ENCODE measurements at regions not wholly inside any gene's neighbourhood (a gene's known extent, or its start where the extent isn't known, plus 50 kb on each side); places are given as distances from the start of the nearest gene placed in this dataset.

- Histone ChIP-seq H3K4me3 (ENCODE audit: insufficient read depth, low read length) (no peak overlapping the region), H3K27ac (ENCODE audit: low read depth, low read length) (no peak overlapping the region), H3K79me2 (ENCODE audit: insufficient read depth, low read length) (no peaks in the 10 kb centered on the region), H3K4me1 (ENCODE audit: insufficient read depth, low read length) (no peaks in the 10 kb centered on the region), H3K4me2 (ENCODE audit: insufficient read depth, low read length) (no peak overlapping the region), H4K20me1 (ENCODE audit: insufficient read depth, low read length) (no peaks in the 10 kb centered on the region), H3K36me3 (ENCODE audit: insufficient read depth, low read length) (no peaks in the 10 kb centered on the region), H3K27me3 (ENCODE audit: insufficient read depth, low read length) (no peaks in the 10 kb centered on the region), H2AFZ (ENCODE audit: low read length) (no peak overlapping the region), H3K9me3 (ENCODE audit: low read depth, low read length) (peaks cover 6% of the 10 kb centered on the region)
- TF ChIP-seq CTCF (IDR thresholded peaks at IDR 0.05; ENCODE audit: extremely low read depth, low read depth, low read length): no peak
- DNase-seq (ENCODE audit: insufficient read length, low spot score, missing footprints): no peak
These were observed 172.9 kb upstream of the SOX11 start for GRCh38 chr2:5519286-5519685.

- Histone ChIP-seq H3K4me3 (ENCODE audit: insufficient read depth, low read length) (no peak overlapping the region), H3K79me2 (ENCODE audit: insufficient read depth, low read length) (no peaks in the 10 kb centered on the region), H3K9me3 (ENCODE audit: low read depth, low read length) (peaks cover 7% of the 10 kb centered on the region), H3K36me3 (ENCODE audit: insufficient read depth, low read length) (no peaks in the 10 kb centered on the region), H4K20me1 (ENCODE audit: insufficient read depth, low read length) (no peaks in the 10 kb centered on the region), H3K4me2 (ENCODE audit: insufficient read depth, low read length) (no peak overlapping the region), H3K27me3 (ENCODE audit: insufficient read depth, low read length) (no peaks in the 10 kb centered on the region), H2AFZ (ENCODE audit: low read length) (no peak overlapping the region), H3K4me1 (ENCODE audit: insufficient read depth, low read length) (no peaks in the 10 kb centered on the region), H3K27ac (ENCODE audit: low read depth, low read length) (no peak overlapping the region)
- TF ChIP-seq CTCF (IDR thresholded peaks at IDR 0.05; ENCODE audit: extremely low read depth, low read depth, low read length): no peak
- DNase-seq (ENCODE audit: insufficient read length, low spot score, missing footprints): no peak
These were observed 171.7 kb upstream of the SOX11 start for GRCh38 chr2:5520463-5520972.

- Histone ChIP-seq H3K27ac (ENCODE audit: low read depth, low read length) (no peak overlapping the region), H3K27me3 (ENCODE audit: insufficient read depth, low read length) (no peaks in the 10 kb centered on the region), H3K9me3 (ENCODE audit: low read depth, low read length) (peaks cover 8% of the 10 kb centered on the region), H3K4me3 (ENCODE audit: insufficient read depth, low read length) (no peak overlapping the region), H4K20me1 (ENCODE audit: insufficient read depth, low read length) (no peaks in the 10 kb centered on the region), H3K79me2 (ENCODE audit: insufficient read depth, low read length) (no peaks in the 10 kb centered on the region), H3K4me1 (ENCODE audit: insufficient read depth, low read length) (no peaks in the 10 kb centered on the region), H2AFZ (ENCODE audit: low read length) (no peak overlapping the region), H3K36me3 (ENCODE audit: insufficient read depth, low read length) (no peaks in the 10 kb centered on the region), H3K4me2 (ENCODE audit: insufficient read depth, low read length) (no peak overlapping the region)
- no peak for TF ChIP-seq CTCF (IDR thresholded peaks at IDR 0.05; ENCODE audit: extremely low read depth, low read depth, low read length)
- no peak for DNase-seq (ENCODE audit: insufficient read length, low spot score, missing footprints)
These were observed 170.7 kb upstream of the SOX11 start for GRCh38 chr2:5521461-5521860.

GRCh38 chr2:5524551-5524950 is 167.6 kb upstream of the SOX11 start:
- Histone ChIP-seq H3K4me1 (ENCODE audit: insufficient read depth, low read length) (no peaks in the 10 kb centered on the region), H3K27ac (ENCODE audit: low read depth, low read length) (no peak overlapping the region), H3K4me3 (ENCODE audit: insufficient read depth, low read length) (no peak overlapping the region), H3K79me2 (ENCODE audit: insufficient read depth, low read length) (no peaks in the 10 kb centered on the region), H3K4me2 (ENCODE audit: insufficient read depth, low read length) (no peak overlapping the region), H3K36me3 (ENCODE audit: insufficient read depth, low read length) (no peaks in the 10 kb centered on the region), H2AFZ (ENCODE audit: low read length) (no peak overlapping the region), H4K20me1 (ENCODE audit: insufficient read depth, low read length) (no peaks in the 10 kb centered on the region), H3K27me3 (ENCODE audit: insufficient read depth, low read length) (no peaks in the 10 kb centered on the region), H3K9me3 (ENCODE audit: low read depth, low read length) (peaks cover 6% of the 10 kb centered on the region)
- no peak for TF ChIP-seq CTCF (IDR thresholded peaks at IDR 0.05; ENCODE audit: extremely low read depth, low read depth, low read length)
- no peak for DNase-seq (ENCODE audit: insufficient read length, low spot score, missing footprints)
